PFSK-1 (cell line): ENCODE measurements at regions not wholly inside any gene's neighbourhood (a gene's known extent, or its start where the extent isn't known, plus 50 kb on each side); places are given as distances from the start of the nearest gene placed in this dataset.

Source experiments
- FOXP2 ChIP-seq: optimal IDR thresholded peaks from 2 replicates; pipeline ENCODE3; 2011; ENCODE audit warnings: borderline replicate concordance, control low read depth, inconsistent platforms; ENCODE audit not compliant: insufficient read depth; ENCODE audit errors: extremely low read length, extremely low read depth
- TAF1 ChIP-seq: IDR thresholded peaks from 2 replicates; pipeline ENCODE4 v1.6.1; 2012; ENCODE audit warnings: low read length, control low read depth, borderline replicate concordance; ENCODE audit not compliant: insufficient read depth

DNA sequence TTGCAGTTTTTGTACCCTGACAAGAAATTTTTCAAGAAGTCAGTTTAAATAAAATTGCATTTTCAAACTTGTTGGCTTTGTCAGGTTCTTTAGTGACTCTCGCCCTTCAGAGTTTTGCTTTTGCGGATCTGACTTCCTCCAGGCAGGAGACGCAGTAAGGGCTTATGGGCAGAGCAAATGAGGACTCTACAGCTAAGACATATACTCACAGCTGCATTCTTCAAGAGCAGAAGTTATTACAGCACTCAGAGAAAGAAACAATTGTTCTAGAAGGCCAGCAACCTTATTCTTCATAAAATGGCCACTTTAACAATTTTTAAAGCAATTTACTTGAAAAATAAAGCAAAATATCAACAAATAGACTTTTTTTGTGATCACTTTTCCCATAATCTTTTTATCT lies 438.8 kb upstream of the THRB start:
- no peak for TF ChIP-seq TAF1
- no peak for TF ChIP-seq FOXP2
